GM18505 (cell line): ENCODE measurements at regions not wholly inside any gene's neighbourhood (a gene's known extent, or its start where the extent isn't known, plus 50 kb on each side); places are given as distances from the start of the nearest gene placed in this dataset.
"Not testable (repeated sequence)": the region's sequence is repeated elsewhere in the genome, so short reads cannot be mapped to it uniquely, and the experiment has no call there.

Experiments used
- ATAC-seq: cut with Tn5 transposase; IDR thresholded peaks from one replicate; pipeline ENCODE4 v1.9.1; 2021; ENCODE audit not compliant: unreplicated experiment
- POLR2A ChIP-seq: IDR thresholded peaks from 4 replicates; pipeline ENCODE4 v1.6.1; 2011; ENCODE audit warnings: borderline replicate concordance; ENCODE audit not compliant: insufficient read depth, insufficient read length; ENCODE audit errors: extremely low read depth

DNA sequence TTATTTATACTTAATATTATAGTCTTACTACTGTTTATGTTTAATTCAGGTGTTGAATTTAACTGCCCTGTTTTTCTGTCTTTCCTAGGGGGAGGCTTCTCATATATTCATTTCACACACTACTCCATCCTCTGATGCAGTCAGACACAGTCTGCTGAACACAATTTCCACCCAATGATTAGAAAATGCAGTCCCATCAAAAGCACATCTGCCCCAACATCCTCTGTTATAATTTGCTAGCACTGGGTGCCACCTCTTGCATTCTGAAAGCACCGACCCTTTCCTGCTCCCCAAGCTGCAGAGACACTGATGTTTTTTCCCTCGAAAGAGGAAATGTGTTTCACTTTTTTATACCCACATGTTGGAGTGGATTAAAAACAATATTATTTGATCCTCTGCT, 474.7 kb downstream of the PID1 start:
- no peak for TF ChIP-seq POLR2A
- no peak for ATAC-seq

DNA sequence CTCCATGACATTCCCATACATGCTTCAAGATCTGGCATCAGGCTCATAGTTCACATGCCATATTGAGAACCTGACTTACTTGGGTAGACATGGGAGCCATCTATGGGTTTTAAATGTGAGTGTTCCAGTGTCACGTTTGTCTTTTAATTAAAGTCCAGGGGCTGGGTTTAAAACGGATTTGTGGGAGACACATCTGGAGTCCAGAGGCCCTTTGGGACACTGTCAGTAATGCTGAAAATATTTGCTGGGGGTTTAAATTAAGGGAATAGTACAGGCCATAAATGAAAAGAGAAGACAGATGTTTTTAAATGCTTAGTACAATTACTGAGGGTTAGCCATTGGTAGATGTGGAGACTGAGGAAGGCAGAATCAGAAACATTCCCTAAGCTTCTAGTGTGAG, 478.0 kb downstream of the PID1 start:
- no peak for ATAC-seq
- no peak for TF ChIP-seq POLR2A

GRCh38 chr2:228786901-228787300, 484.2 kb downstream of the PID1 start:
- no peak for TF ChIP-seq POLR2A
- no peak for ATAC-seq

GRCh38 chr2:228782281-228782680, 488.8 kb downstream of the PID1 start:
- no peak for TF ChIP-seq POLR2A
- no peak for ATAC-seq

DNA sequence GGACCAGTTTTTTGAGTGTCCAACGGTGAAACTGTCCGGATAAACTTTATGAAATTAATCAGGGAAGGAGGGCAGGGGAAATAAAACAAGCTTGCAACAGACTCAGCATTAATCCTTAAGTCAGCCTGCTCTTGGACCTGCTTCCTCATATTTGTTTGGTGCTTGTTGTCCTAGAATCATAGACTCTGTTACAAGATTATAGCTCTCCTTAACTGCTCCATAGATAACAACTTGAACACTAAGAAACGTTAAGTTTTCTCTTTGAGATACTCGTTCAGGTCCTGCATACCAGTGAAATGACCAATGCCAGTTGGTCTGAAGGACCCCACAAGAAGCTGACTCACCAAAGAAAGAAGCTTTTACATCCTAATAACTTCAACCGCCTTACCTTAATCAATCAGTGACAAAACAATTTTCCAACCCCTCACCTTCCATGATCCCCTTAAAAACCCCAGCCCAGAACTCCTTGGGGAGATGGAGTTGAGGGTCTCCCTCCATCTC, 493.2 kb downstream of the PID1 start:
- TF ChIP-seq POLR2A: no peak
- no peak for ATAC-seq

DNA sequence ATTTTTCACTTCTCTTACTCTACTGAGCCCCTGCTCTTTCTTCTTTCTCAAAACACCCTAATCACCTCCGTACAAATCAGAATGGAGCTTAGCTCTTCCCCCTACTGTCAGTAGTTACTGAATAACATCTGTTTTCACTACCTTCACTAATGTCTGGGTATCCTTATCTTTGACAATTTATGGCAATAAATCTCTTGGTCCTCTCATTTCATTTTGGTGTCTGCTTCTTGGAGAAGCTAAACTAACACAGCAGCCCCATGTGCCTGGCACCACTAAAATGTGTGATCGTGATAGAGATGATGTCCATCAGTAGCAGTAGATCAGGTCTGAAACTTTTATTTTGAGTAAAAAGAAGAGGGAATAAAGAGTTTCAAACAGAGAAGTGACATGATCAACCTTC, 496.5 kb downstream of the PID1 start:
- ATAC-seq: no peak
- no peak for TF ChIP-seq POLR2A

GRCh38 chr2:228771774-228772173, 499.3 kb downstream of the PID1 start:
- ATAC-seq: no peak
- no peak for TF ChIP-seq POLR2A

DNA sequence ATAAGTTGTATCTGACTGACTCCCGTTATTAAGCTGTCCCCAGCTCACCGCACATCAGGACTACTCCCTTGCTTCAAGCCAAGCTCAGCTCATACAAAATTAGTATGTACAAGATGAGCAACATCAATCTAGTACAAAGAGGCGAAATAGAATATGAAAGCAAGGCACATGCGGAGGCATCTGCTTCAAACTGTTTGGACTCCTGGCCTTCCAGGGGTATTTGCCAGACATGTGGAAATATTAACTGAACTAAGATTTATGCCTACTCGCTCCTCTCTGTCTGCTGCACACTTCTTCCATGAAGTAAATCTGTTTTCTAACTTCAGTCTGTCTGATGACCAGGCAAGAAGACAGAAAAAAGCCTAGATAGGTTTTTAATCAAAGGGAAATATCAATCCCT, 499.8 kb downstream of the PID1 start:
- TF ChIP-seq POLR2A: no peak
- ATAC-seq: no peak

DNA sequence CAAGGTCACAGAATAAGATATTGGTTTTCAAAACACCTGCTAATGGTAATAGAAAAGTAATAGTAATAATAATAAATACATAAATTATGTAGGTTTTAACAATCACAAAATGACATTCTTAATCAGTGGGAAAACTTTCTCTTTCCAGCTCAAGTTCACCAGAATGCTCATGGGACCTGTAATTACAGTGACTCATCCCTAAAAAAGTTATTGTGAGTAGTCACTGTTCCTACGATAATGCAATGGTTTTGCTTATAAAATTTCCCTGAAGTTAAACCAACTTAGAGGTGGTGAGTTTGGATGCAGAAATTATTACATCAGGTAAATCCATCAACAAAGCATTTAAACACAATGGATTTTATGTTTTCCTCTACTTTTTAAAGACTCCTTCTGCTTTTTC, 502.3 kb downstream of the PID1 start:
- ATAC-seq: no peak
- no peak for TF ChIP-seq POLR2A

- not testable (repeated sequence) for ATAC-seq
Measured at GRCh38 chr2:228768141-228768540, 502.9 kb downstream of the PID1 start.

DNA sequence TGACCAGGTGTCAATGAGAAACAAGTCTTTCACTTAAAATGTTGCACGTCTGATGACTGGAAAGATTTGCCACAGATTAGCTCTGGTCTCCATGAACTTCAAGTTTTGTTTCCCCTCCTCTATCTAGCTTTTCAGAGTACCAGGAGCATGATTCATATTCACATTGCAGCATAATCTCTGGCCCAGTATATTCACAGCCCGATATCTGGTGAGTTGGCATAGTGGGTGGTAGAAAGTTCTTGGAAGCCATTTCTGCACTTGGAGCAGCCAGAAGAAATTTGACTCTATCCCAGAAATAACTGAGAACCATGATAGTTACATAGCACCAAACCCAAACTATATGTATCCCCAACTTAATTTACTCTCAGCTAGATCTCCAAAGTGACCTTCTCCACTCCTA, 503.9 kb downstream of the PID1 start:
- no peak for TF ChIP-seq POLR2A
- ATAC-seq: no peak

- TF ChIP-seq POLR2A: no peak
- no peak for ATAC-seq
Measured at GRCh38 chr2:228763379-228763981, 507.6 kb downstream of the PID1 start.

DNA sequence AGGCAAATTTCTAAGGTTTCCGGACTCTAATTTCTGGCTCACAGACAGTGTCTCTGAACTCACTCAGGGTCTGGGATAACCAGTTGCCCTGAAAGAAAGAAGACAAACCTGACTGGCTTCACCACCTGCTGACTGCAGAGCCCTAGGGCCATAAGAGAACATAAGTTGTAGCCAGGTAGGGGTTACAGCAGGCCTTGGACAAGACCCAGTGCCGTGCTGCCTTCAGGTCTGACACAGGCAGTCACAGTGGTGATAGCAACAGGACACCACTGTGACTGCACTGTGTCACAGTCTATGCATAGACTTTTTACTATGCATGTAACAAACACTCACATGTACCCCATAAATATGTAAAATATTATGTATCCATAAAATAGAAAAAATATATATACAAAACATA, 508.5 kb downstream of the PID1 start:
- TF ChIP-seq POLR2A: no peak
- no peak for ATAC-seq

DNA sequence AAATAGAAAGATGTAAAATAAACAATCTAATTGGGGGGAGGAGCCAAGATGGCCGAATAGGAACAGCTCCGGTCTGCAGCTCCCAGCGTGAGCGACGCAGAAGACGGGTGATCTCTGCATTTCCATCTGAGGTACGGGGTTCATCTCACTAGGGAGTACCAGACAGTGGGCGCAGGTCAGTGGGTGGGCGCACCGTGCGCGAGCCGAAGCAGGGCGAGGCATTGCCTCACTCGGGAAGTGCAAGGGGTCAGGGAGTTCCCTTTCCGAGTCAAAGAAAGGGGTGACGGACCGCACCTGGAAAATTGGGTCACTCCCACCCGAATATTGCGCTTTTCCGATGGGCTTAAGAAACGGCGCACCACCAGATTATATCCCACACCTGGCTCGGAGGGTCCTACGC, 515.4 kb downstream of the PID1 start:
- not testable (repeated sequence) for ATAC-seq

- no peak for ATAC-seq
- no peak for TF ChIP-seq POLR2A
Measured at GRCh38 chr2:228747483-228747882, 523.6 kb downstream of the PID1 start.
